Smooth muscle cell of the brain vasculature (primary cell): ENCODE measurements at regions not wholly inside any gene's neighbourhood (a gene's known extent, or its start where the extent isn't known, plus 50 kb on each side); places are given as distances from the start of the nearest gene placed in this dataset.
A peak's percentile ranks its signal among the peaks of the same experiment; 100 is the strongest.

Source experiments
- DNase-seq: peaks from one replicate; pipeline ENCODE4 v3.0.0-alpha.2; 2012; ENCODE audit warnings: low read depth, low spot score

GRCh38 chr9:129270205-129270604 lies 92.1 kb upstream of the IER5L start:
- no peak for DNase-seq

DNA sequence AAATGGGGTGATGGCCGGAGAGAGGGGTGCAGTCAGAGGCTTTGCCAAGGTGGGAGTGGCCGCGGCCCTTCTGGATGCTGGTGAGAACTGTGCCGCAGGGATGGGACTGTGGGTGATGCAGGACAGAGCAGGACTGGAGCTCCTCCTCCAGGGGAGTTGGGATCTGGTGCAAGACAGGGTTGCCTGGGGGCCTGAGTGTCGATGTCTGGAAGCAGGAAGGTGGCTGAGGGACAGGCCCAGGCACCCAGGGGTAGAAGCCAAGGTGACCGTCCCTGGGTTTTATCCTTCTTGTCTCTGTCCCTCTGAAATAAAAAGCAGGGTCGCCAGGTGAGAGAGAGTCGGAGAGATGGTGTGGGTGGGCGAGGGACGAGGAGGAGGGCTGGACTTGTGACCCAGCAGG lies 89.1 kb upstream of the IER5L start:
- no peak for DNase-seq

DNA sequence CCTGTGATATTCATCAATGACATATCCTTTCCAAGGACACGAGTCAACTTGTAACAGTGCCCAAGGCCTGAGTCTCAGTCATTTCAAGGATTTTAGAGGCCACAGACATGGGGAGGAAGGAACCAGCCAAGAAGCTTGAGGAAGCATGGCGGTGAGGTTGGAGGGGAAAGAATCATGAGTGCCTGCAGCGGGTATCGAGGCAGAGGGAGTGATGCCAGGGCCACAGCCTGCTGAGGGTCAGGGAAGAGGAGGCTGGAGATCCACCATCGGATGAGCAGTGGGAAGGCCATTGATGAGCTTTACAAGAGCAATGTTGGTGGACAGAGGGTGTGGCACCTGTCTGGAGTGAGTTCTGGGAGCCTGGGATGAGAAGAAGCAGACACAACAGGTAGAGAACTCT lies 88.5 kb upstream of the IER5L start:
- no peak for DNase-seq

DNA sequence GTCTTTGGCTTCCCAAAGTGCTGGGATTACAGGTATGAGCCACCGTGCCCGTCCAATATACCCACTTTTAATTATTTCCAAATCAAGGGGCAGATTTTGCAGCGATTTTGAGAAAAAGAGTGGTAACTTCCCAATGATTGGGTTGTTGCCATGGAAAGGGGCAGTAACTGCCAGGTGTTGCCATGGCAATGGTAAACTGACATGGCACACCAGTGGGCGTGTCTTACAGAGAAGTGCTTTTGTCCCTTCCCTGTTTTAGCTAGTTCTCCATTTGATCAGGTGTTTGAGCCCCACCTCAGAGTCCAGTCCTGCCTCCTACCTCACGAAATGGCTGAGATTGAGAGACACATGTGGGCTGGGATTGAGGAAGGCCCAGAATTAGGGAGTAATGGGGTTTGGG lies 86.3 kb upstream of the IER5L start:
- no peak for DNase-seq

DNA sequence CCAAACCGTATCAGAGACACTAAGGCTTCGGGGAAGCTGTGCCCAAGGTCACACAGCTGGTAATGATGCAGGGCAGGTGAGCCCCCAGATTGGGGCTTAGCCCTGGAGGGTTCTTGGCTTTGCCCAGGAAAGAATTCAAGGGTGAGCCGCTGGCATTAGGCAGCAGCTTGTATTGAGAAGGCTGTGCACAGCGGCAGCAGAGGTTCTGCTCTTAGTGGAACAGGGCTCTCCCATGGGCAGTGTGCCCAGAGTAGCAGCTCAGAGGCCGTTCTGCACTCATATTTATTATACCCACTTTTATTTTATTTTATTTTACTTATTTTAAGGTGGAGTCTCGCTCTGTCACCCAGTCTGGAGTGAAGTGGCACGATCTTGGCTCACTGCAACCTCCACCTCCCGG lies 85.8 kb upstream of the IER5L start:
- no peak for DNase-seq

DNA sequence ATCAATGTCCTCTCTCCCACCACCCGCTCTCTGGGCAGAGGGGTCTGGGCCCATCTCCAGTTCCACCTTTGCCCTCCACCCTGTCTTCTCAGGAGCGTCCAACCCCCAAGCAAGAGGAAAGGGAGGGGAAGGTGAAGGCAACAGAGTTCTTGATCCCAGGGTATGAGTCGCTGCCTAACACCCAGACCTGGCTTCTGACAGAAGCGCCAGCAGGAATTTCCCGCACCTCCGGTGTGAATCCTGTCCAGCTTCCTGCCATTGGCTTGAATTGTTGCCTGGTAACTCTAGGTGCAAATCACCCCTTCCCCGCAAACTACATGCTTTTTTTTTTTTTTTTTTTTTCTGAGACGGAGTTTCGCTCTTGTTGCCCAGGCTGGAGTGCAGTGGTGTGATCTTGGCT lies 84.2 kb upstream of the IER5L start:
- DNase-seq = no peak

GRCh38 chr9:129259375-129259774 lies 81.3 kb upstream of the IER5L start:
- no peak for DNase-seq

- DNase-seq = no peak
Measured at GRCh38 chr9:129258823-129259301, 80.8 kb upstream of the IER5L start.

DNA sequence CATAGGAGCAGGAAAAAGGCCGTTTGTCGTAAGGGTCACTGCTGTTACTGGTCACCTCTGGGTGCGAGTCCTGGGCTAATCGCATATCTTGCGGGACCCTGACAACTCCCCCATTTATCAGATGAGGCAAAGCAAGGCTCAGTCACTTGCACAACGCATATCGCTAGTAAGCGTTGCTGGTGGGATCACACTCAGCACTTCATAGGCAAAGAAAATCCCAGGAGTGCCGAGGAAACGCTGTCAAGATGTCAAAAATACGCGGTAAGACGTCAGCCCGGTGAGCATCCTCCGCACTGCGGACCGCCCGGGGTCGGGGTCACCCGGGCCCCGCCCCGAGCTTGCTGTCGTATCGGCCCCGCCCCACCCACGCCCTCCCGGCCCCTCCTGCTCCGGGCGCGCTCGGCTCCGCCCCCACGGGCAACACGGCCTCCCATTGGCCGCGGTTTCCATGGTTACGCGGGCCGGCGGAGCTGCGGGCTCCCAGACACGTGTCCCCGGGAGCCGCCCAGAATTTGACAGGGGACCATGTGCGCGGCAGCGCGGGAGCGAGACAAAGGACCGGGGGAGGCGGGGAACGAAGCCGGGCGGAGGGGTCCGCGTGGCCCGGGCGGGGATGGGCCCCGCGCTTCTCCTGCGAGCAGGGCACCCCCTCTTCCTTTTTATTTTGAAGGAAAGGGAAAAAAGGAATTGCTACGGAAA lies 80.2 kb upstream of the IER5L start:
- DNase-seq = peak; percentile 43

DNA sequence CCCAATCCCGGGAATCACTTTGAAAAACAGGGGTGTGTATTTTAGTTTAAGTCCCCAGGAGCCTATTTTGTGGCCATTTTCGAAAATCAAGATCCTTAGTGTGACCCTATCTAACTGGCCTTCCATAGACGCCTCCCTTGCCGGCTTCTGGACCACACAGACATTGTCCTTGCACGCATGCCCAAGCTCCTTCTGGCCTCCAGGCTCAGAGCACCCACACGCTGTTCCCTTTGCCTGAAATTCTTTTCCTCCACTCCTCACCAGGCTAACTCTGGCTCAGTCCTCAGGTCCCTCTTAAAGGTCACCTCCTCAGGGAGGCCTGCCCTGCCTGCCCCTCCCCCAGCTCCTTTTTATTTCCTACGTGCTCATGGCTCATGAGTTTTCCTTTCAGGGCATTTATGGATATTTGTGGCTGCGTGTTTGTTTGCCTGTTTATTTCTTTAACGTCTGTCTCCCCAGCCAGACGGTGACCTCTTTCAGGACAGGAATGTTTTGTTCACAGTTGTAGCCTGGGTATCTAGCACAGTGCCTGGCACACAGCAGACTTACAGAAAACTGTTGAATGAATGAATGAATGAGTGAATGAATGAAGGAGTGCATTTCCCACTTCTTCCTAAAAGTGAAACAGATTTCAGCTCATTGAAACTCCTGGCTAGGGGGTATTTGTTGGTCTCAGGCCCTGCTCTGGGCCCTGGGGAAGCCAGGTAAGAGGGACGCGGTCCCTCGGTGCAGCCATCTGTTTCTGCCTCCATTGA lies 79.1 kb upstream of the IER5L start:
- DNase-seq = no peak

GRCh38 chr9:129254566-129255287 lies 76.7 kb upstream of the IER5L start:
- no peak for DNase-seq

DNA sequence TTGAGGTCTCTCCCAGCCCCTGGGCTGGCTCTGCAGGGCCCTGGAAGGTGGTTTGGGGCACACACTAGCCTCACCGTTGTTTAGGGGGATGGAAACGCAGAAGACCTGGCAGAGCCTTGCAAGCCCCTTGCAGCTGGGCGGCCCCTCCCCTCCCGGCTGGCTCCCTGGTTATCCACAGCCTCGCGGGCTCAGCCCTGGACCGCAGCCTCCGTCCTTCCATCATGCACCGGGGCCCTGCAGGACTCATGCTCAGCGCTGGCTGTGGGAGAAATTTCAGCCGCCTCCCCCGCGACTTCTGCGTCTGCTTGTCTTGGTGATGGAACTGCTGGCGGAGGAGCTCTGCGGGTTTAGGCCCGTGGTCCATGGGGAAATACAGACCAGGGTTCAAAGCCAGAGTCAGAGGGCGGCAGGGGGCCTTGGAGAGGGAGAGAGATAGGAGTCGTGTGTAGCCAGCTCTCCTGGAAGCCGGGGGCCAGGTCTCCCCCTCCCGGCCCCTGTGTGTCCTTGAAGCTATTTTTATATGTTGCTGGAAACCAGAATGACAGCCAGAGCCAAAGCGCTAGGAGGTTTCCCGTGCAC lies 75.8 kb upstream of the IER5L start:
- DNase-seq = no peak

- DNase-seq = no peak
Measured at GRCh38 chr9:129252937-129253802, 75.1 kb upstream of the IER5L start.

GRCh38 chr9:129250786-129251185 lies 72.7 kb upstream of the IER5L start:
- no peak for DNase-seq

DNA sequence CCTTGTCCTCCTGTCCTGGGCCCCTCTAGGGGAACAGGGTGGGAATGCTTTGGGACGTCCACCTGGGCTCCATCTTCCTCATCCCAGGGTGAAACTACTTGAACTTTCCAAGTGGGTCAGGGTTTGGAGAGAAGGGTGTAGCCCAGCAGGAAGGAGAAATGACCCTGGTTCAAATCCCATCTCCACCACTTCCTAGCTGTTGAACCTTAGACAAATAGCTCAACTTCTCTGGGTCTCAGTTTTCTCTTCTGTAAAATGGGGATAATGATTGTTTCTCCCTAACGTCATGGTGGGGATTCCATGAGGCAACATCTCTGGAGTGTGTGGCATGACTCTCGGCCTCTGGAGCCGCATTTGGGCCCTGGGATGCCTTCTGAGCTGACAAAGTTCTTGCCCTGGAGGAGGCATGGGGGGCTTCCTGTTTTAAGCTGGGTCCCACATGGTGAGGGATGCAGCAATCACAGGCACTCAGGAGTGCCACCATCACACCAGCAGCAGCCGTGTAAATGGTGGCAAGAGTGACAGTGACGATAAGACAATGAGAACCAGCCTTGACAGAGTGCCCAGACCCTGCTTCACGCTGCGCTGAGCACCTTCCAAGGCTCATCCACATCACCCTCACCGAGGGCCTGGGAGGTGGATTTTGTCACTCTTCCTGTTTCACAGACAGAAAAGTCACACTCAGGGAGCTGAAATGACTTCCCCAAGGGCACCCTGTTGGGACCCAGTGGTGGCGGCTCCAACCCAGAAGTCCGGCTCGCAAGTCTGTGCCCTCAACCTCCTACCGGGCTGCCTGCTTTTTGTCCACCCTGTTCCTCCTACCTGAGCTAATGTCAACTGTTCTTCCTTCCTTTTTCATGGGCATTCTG lies 69.5 kb upstream of the IER5L start:
- DNase-seq = no peak

DNA sequence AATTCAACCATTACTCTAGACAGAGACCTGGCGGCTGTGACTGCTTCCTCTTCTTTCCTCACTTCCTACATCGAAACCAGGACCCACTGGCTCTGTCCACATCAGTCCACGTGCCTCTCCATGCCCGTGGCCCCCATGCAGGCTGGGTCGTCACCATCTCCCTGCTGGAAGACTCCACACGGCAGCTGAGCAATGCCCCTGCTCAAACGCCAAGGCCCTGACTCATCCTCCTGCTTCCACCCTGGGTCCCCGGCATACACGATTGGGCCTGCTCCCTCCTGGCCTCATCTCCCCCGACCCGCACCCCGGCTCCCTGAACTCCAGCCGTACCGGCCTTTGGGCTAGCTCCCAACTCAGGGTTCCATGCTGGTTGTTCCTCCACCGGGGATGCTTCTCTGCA lies 67.2 kb upstream of the IER5L start:
- DNase-seq = no peak

DNA sequence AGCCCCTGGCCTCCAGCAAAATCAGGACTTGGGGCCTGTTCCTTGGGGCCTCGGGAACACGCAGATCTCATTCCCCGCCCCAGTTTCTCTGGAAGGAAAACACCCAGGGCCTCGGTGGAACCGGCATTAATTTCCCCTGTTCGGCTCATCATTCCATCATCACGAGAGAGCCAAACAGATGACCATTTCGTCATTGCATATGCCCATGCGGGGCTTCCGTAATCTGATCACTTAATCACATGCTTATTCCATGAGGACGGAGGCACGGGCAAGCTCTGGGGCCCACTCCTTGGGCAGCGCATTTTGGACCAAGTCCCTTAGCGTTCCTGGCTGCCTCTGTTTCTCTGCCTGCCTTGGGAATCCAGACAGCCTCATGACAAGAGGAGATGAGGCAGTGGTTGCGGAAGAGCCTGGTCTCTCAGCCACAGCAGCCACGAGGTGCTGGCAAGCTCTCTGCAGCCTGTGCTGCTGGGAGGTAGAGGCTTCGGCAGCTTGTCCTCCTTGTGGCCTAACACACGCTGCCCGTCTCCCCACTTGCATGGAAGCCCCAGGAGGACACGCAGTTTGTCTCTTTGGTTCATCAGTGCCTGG lies 65.0 kb upstream of the IER5L start:
- DNase-seq = no peak

- DNase-seq = no peak
Measured at GRCh38 chr9:129242191-129242941, 64.3 kb upstream of the IER5L start.

DNA sequence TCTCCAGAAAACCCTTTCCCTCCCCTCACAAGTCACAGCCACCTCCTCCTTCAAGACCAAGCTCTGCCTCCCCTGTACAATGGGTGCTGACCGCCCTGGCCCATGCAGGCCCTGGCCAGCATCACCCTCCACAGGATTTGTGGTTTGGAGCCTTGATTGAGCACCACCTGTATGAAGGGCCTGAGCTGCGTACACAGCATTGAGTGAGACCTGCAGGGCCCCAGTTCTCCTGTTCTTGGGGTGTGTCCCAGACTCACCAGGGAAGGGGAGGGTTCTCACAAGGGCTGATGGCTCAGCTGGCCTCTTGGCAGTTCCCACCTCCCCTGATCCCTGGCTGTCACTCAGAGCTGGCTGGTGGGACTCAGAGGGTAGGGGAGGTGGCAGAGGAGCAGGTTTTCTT lies 63.7 kb upstream of the IER5L start:
- no peak for DNase-seq
